ENCODE measurements at regions not wholly inside any gene's neighbourhood (a gene's known extent, or its start where the extent isn't known, plus 50 kb on each side); places are given as distances from the start of the nearest gene placed in this dataset.
"Not testable (repeated sequence)": the region's sequence is repeated elsewhere in the genome, so short reads cannot be mapped to it uniquely, and the experiment has no call there.

DNA sequence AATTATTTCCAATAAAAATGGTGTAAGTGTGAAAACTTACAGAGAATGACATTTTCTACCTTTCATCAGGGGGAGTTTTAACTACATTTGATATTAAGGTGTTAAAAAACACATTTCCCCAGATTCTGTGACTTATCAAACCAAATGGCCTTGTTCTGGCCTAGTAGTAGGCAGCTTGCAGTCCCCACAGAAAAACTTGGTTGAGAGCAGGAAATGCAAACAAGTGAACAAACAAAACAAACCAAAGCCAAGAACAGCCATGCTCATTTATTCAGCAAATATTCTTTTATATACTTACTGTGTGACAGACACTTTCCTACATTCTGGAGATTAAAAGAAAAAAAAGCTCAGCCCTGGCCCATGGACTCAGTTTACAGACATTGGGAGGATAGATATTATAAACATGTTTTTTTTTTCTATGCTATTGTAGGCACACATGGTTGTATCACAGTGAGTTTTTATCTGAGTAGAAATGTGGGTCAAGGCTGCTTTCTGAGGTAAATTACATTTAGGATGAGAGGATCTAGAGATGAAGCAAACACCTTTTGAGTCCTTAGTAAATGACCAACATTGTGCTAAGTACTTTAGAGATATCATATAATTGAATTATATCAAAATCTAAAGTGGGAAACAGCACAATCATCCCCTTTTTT, 449.2 kb upstream of the AADAT start:
- no peak for DNase-seq

DNA sequence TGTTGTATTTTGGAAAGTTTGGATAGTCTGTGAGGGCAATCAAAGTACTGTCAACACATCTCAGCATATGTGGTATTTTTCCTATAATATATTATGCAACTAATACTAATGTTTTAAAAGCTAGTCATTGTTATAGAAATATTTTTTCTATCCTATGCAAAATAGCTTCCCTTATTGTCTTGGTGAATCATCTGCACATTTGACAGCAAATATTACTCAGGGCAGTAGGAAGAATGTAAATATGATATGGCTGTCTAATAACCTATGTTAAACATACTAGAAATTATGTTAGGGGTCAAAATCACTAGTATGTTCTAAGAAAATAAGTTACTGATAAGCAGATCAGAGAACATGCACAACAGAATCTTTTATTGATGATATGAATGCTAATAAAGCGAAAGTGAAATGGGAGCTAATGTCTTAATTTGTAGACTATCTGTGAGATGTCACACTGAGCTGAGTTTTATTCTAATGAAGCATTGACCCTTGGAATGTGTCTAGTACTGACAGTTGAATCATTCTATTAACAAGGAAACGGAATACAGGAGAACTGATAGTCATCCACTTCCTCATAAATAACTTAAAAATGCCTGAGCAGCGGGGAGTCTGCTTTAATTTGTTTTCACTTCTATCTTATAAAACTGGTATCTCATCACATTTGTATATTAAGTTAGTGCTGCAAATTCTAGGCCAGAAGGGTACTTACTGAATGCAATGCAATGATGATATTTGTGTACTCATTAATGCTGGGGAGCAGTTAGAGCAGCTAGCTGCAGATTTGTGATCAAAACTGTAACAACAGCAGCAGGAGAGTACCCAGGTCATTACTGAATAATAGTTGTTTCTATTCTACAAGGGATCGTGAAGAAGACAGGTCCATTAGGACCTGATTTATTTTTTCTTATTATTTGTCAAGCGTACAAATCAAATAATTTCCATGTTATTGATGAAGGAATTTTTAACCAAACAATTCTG, 440.3 kb upstream of the AADAT start:
- peak; percentile 61 for DNase-seq

DNA sequence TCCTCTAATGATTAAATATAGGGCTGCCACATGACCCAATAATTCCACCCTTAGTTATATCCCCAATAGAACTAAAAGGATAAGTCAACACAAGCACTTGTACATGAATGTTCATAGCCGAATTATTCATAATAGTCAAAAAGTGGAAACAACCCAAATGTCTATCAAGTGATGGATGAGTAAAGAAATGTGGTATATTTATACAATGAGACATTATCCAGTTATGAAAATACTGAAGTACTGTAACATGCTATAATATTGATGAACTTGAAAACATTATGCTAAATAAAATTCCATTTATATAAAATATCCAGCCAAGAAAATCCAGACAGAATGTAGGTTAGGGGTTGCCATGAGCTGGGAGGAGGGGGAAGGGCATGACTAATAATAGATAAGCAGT, 436.7 kb upstream of the AADAT start:
- DNase-seq, result peak; percentile 51

DNA sequence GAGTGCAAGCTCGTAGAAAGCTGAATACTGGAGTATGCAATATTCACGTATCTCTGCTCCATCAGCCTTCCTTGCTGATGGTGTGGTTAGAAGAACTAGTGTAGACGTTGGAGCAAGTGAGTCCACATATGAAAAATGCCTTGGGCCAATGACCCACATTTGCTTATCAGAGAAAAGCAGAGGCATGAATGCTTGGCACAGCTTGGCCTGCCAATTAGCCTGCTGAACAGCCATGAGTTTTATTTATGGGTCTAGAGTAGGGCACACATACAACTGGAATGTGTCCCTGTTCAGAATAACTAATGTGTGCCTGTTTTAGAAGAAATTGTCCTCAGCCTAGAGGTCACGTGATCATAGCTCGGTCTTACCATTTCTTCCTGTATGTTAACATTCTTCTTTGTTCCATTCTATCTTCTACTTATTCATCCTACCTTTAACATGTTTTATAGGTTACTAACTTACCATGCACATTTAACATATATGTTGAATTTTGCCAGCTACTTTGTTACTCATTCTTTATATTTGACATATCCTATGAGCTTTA, 432.7 kb upstream of the AADAT start:
- no peak for DNase-seq

DNA sequence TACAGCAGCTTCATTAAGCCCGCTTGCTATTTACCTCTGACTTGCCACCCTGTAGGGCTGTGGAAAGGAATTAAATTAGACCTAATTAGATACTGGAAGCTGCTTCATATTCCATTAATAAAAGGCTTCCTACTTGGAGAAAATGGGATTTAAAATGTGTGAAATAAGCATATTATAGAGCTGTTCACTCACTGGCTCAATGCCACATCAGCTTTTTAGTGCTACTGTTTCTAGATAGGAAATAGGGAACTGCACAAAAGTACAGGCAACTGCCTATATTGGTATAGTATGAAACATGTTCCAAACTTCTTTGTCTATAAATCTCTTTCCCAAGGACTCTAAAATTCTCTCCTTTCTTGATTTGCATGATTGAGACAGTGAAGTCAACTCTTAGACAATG, 407.9 kb upstream of the AADAT start:
- DNase-seq, result no peak

DNA sequence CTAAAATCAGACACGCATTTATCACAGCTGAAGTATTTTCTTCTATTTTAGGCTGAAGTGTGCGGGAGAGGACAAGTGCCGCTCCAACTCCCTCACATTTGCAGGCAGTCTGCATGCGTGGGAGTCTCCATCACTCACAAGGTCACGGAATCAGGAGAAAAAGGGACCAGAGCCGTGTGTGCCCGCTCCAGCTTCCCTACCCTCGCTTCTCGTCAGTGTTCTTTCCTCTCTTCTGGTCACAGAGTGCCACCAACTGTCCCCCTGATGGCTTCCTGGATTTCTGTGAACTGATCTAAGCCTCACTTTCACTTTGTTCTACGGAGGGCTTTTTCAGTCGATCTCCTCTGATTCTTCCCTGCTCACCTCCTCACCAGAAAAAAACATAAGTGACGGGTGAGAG, 407.4 kb upstream of the AADAT start:
- DNase-seq, result peak; percentile 8

DNA sequence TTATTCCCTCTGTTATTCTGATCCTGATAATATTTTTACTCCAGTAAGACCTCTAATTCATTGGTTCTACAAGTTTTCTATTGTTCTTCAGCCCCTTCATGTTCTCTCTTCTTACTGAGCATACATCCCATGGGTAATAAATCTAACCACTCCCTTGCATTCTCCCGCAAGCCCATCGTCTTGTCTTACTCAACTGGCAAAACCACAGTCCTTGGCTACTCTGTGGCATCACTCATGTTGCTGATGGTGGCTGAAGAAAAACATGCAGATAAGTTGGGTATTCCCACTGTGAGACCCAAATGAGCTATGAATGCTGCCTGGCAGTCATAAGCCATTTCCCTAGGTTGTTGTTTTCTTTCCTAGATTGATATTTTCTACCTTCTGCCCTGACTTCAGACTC, 402.2 kb upstream of the AADAT start:
- no peak for DNase-seq

DNA sequence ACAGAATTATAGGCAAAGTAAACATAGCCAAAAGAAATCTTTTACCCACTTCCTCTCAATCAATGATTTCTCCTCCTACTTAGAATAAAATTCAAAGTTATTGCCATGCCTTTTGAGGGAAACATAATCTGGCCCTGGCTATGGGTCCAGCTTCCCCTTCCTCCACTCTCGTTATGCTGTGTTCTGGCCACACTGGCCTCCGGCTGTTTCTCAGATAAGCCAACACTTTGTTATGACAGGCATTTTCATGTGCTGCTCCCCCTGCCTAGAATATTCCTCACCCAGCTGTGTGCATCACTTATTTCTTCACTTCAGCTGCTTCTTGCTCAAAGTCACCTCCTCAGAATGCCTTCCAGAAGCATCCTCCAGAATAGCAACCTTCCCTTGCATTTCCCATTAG, 386.6 kb upstream of the AADAT start:
- DNase-seq, result peak; percentile 3

DNA sequence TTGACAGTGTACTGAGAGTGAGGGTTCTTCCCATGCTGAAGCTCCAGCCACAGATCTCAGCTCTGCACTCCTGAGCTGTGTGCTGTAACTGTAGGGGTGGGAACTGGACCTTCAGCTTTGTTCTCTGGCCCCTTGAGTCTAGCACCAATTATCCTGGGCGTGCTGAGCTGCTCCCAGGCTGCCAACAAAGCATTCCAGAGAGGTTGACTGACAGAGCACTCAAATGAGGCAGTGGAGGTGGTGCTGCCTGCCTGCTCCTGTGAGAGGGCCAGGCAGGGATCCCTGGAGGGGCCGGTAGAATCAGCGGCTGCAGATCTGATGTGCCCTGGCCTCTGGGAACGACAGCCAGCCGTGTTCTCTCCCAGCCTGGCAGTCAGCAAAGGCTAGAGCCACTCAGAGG, 375.7 kb upstream of the AADAT start:
- DNase-seq, result no peak

DNA sequence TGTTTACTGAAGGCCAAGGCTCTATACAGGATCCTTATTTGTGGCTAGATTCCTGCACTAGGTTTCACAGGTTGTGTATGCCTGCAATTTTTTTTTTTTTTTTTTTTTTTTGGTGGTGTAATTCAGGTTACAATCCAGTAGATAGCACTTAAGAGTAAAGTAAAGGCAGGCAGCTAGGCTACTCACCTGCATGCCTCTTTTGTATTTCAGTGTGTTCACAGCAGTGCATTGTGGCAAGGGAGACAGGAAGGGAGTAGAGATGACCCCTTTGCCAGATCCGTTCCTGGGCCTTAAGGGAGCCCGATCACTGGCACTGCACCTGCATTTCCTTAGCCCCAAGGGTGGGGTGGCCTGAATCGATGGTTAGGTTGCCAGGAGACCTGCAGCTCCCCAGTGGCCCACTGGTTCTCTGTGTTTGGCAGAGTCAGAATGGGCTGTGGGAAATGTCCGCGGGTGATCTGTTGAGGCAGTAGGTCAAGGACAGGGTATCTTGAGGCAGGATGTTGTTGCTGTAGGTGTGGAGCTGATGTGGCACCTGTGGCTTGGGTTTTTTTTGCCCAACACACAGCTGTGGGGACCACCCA, 374.9 kb upstream of the AADAT start:
- no peak for DNase-seq

DNA sequence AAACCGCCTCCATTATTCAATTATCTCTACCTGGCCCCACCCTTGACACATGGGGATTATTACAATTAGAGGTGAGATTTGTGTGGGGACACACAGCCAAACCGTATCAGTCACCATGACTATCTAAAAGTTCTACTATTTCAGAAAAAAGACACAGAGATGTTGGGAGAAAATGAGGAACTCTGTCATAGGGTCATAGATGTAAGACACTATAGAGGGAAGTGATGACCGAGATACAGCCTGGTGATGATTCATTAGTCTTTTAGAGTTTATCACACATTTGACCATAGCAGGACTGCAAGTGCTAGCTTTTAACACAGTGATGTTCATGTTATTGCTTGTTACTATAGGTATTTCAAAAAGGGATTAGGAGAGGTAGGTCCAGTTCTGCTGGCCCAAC, 357.0 kb upstream of the AADAT start:
- DNase-seq, result no peak

DNA sequence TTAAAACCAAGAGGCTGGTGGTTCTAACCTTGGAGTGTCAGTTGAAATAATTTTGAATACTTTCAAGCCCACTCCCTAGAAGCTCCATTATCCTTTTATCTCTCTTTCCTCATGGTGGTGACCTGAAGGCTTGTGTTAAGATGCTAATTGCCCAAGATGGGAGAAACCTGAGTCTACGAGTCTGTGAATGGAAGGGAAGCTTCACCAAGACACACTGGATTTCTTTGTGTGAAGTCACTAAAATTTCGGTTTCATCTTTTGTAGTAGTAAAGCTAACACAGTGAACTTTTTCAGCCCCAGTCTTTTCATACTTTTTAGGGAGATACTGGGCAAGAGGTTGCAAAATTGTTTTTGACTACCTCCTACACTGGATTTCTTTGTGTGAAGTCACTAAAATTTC, 351.4 kb upstream of the AADAT start:
- DNase-seq, result not testable (repeated sequence)

DNA sequence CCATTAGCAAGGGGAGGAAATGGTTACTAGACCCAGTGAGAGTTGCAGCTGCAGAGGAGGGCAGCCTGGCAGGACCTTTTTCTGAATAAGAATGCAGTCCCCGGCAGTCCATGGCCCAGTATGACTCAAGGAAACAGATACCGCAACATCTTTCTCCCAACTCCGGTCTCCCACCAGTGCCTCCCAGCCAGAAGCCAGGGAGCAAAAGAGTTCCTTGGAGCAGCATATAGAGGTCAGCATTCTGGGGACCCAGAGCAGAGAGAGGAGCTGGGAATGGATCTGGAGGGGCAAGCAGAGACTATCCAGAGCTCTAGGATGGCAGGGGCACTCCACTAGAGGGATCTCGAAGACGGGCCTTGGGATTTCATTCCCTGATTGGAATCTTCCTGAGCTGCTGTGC, 339.2 kb upstream of the AADAT start:
- DNase-seq, result no peak

DNA sequence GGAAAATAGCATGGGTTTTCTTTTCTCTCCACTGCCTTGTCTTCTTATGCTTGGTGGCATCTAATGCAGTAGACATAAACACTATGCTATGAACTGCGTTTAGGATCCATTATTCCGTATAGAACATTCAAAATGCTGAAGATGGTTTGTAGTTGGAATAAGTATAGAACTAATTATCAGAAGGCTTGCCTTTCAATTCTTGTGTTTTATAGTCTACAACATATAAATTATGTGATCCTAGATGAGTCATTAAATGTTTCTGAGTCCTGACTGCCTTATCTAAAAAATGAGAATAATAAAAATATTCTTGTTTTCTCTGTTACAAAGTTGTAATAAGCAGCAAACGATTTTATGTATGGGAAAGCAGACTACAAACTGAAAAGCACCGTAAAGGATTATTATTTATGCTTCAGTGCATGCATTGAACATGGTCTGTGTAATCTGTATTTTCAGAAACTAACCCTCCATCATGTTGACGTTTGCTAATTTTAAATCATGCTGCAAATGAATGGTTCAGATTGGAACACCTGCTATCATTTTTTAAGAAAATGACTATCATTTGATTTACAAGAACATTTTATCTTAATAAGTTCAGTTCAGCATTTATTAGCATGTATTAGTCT, 335.9 kb upstream of the AADAT start:
- no peak for DNase-seq

DNA sequence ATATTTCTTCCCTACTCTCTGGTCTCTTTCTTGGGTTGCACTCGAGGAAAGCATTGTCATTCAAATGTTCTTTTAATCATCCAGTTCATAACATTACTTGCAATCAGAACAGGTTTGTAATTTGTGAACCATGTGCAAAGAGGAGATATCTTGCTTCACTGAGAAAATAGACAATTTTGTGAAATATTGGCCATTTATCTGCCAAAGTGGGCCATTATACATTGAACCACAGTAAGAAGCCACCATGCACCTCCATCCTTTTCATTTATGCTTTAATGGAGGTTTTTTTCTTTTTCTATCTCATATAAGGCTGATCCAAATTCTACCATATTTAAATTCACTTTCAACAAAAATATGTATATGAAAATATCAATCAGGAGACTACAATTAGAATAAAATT, 335.3 kb upstream of the AADAT start:
- no peak for DNase-seq

DNA sequence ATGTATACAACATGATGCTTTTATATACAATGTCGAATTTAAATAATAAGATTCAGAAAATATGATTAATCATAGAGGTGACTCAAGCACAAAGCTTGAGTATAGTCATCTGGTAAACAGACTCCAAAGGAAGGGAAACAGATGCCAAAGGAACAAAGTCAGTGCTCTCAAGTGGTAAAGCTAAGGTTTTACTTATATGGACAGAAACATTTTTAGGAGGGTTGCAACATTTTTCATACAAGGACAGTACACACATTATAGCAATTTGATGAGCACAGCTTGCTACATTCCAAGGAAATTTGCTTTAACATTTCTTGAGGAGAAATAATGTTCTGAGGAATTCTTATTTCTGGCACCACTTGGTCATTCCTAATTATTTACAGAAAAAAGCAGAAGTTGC, 333.4 kb upstream of the AADAT start:
- peak; percentile 97 for DNase-seq

DNA sequence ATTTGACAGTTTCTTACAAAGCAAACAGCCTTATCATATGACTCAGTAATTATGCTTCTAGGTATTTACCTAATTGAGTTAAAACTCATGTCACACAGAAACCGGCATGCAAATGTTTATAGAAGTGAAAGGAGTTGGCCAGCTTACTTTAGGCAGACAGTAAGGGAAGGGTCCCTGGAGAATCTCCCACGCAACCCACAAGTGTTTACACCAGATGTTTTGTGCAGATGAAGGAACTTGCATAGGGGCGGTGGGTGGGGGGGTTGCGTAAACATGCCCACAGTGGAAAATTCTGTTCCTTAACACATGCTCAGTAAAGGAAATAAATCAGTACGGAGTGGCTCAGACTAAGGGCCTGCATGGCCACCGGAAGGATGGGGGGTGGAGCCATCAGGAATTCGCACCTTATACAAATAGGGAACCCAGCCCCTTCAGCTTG, 330.5 kb upstream of the AADAT start:
- DNase-seq, result peak; percentile 58

DNA sequence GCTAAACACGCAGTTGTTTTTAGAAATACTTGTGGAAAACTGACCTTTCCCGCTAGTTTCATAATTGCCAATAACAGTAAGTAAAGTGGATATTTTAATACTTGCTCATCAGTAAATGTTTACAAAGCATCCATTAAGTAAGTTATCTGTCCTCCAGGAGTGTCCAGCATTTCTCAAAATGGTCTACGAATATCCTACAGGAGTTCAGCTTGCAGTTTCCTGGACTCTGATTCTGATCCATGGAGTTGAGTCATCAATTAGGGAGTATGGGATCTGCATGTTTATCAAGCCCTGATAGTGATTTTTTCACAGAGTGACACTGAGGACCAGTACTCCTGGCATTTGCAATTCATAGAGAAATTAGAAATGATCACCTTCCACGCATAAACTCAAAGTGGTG, 325.2 kb upstream of the AADAT start:
- peak; percentile 16 for DNase-seq

DNA sequence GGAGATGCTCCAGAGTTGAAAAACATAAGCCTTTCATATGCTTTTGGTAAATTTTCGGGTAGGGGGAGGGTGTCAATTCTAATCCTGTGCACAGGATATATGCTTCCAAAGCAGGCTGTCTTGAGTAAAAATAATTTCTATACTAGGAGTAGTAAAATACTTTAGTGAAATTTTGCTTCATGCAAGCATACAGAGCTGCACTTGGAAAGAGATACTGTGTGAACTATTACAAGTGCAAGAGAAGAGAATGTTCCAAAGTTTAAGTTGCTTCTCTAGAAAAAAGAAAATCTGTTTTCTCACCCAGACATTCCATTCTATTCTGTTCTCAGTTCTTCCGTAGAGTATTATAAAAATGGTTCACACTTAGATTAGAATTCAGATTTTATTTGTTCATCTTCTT, 324.6 kb upstream of the AADAT start:
- no peak for DNase-seq

DNA sequence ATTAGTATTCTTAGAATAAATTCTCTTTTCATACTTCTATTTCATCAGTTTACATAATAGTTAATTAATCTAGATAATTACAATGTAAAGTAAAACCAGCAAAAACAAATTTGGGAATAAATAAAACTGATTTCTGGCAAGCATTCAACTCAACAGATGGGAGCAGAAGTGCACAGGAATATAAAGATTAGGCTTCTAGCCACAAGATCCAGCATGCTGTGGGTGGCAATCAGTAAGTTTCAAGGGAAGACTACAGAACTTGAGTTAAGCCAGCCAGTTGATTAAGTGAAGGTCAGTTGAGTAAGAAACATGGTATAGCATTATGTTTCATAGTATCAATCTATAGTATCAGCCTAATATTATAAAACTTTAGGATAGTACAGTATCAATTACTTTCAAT, 324.2 kb upstream of the AADAT start:
- DNase-seq, result no peak

DNA sequence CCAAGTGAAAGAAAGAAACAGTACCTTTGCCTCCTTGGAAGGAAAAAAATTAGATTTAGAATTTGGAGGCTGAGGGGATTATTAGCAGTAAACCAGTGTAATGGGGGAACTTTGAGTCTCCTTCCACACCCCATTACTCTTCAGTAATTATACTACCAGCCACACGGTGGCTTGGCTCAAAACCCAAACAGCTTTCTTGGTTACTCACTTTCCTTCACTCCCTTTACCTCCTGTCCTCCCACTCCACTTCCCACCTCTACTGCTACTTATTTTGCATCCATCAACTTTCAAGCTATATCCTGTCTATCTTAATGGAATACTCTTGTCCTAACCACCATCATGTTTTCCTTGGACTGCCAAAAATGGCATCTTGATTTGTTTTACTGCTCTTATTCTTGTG, 310.6 kb upstream of the AADAT start:
- no peak for DNase-seq

DNA sequence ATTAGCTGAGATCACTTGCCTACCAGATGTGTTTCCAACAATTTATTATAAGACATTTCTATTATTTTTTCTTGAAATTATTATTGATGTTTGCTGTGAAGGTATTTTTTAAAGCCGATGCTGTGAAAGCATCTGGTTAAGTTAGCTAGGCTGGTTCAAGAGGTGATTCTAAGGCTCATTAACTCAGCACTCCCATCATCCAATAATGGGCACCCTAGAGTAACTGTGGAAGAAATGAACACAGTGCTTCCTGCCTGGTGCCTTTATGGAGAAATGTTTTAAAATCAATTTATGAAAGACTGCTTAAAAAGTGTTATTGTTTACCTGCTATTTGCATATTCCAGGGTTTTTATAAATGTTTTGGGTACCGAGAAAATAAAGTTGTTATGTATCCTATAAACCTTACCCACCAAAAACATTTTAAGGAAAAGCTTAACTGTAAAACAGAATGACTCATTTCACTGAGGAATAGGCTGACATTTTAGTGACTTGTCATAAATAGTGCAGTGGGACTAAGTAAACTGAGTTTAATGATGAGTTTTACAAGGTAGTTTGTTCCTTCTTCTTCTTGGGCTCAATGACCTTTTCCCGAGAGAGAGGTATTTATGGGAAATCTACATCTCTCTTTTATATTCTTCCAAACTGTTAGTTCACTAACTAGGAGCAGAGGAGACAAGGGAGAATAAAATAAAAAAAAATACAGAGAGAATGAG, 310.0 kb upstream of the AADAT start:
- no peak for DNase-seq
